GM13977 (cell line): ENCODE measurements at regions not wholly inside any gene's neighbourhood (a gene's known extent, or its start where the extent isn't known, plus 50 kb on each side); places are given as distances from the start of the nearest gene placed in this dataset.

Experiments
- DNase-seq: peaks from one replicate; pipeline ENCODE4 v3.0.0; 2012; ENCODE audit warnings: low spot score
- CTCF ChIP-seq: IDR thresholded peaks from 2 replicates; pipeline ENCODE4 v1.5.1; 2012; ENCODE audit warnings: mild to moderate bottlenecking, control low read depth; ENCODE audit not compliant: insufficient read depth; ENCODE audit errors: extremely low read depth, missing control alignments
- in situ Hi-C: fragments of 300-500 bp; cut with MboI; formaldehyde crosslinking; loops from one replicate; pipeline ENCODE4 v1.12.0; 2022; ENCODE audit warnings: low sequenced_read_pairs, low pct_unique_long_range_greater_than_20kb, mixed read lengths, inconsistent platforms; ENCODE audit not compliant: unreplicated experiment

- in situ Hi-C loops: no loop called here
- DNase-seq: no peak
- TF ChIP-seq CTCF: no peak
Observed at GRCh38 chr15:36392676-36393266, 186.7 kb upstream of the CDIN1 start.

GRCh38 chr15:36398212-36398611 is 181.2 kb upstream of the CDIN1 start:
- no peak for DNase-seq
- TF ChIP-seq CTCF: no peak
- in situ Hi-C loops: no loop called here

DNA sequence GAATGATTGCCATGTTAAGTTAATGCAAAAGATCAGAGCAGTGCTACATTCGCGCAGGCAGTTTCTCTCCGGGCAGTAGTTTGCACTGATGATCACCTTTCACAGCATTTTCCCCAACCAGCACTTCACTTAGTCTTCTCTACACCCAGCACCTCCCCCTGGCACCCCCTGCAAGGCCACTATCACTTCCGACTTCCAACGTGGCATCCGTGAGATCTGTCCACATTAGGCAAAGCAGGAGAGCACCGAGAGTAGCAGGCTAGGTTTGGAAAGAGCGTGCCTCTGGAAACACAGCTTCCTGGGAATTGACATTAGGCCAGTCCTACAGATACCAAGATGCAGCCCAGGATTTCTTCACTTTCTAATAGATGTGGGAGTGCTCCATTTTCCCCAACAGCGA is 180.2 kb upstream of the CDIN1 start:
- no peak for DNase-seq
- in situ Hi-C loops: no loop called here
- TF ChIP-seq CTCF: no peak

GRCh38 chr15:36400936-36401585 is 178.4 kb upstream of the CDIN1 start:
- TF ChIP-seq CTCF: no peak
- no peak for DNase-seq
- in situ Hi-C loops: no loop called here

DNA sequence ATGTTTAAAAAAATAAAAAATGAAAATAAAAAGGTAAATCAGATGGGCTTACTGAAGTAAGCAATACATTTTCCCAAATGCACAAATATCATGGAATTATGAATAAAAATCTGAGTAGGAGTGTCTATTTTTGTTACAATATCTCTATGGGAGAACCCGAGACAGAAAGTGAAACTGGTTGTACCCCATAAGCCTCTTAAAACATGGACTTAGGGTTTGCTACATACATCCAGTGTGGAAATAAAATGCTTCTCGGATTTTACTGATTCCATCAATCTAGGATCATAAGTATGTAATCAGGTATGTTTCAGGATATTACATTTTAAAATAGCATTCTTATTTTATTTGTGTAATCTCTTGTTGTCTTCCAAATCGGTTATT is 177.8 kb upstream of the CDIN1 start:
- TF ChIP-seq CTCF: no peak
- in situ Hi-C loops: no loop called here
- DNase-seq: no peak

DNA sequence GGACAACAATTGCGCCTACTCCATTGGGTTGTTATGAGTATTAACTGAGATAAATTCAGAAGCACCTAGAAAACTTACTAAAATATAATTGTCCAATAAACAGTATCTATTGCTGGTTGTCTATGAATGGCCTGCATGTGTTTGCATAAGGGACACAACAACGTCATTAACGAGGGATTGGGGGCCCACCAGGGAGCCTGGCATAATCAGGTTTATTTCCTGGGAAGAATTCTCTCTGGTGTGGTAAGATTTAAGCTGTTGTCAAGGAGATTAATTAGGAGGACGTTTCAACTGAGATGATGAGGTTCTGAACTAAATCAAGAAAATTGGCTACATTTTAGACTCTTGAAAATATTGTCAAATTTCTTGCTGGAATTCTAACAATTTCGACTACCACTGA is 176.1 kb upstream of the CDIN1 start:
- in situ Hi-C loops: no loop called here
- TF ChIP-seq CTCF: no peak
- DNase-seq: no peak
